ENCODE measurements at regions not wholly inside any gene's neighbourhood (a gene's known extent, or its start where the extent isn't known, plus 50 kb on each side); places are given as distances from the start of the nearest gene placed in this dataset.

- TF ChIP-seq CTCF (IDR thresholded peaks at IDR 0.05; ENCODE audit: borderline replicate concordance, extremely low read depth, low read length, poor library complexity, severe bottlenecking) (no peak), EZH2 (IDR thresholded peaks at IDR 0.05; ENCODE audit: borderline replicate concordance, low read depth, low read length, severe bottlenecking) (no peak)
Observed at GRCh38 chr5:99866740-99867139, 668.4 kb upstream of the FAM174A start.
